ENCODE measurements at regions not wholly inside any gene's neighbourhood (a gene's known extent, or its start where the extent isn't known, plus 50 kb on each side); places are given as distances from the start of the nearest gene placed in this dataset.

DNA sequence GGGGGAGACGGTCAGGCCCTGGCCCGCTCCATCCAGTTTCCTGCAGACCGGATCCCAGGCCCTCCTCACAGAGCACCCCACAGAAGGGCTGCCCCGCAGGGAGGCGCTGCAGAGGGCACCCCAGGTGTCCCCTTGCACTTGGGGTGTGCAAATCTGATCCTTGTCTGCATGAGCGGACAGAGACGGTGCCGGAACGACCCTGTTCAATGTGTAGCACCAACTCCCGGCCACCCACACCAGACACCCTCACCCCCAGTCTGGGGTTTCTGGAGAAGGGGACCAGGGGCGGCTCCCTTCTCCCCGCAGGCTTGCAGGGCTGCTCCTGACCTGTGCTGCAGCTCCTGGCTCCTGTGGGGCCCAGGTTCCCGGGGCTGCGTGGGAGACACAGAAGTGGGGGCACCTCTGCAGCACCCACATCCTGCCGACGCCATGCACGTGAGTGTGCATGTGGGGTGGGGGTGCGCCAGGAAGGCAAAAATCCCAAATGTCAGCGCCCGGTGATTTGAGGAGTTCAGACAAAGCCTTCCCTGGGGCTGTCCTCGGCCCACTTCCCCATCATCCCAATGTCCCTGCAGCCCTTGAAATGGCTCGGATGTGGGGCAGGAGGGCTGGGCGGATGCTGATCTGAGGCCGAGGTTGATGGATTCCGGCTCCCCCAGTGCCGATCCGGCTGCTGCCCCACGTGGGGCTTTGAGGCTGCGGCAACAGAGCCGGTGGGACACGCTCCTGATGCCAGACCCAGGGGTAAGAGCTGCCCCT lies 85.3 kb upstream of the BHLHE23 start:
- Histone ChIP-seq H3K4me3 (ENCODE audit: low read length) (no peak overlapping the region), H3K4me1 (ENCODE audit: control insufficient read depth, insufficient read depth, low read length) (no peaks in the 10 kb centered on the region), H3K36me3 (ENCODE audit: control insufficient read depth, insufficient read depth, low read length) (no peaks in the 10 kb centered on the region), H3K27ac (ENCODE audit: low read length) (no peak overlapping the region), H3K27me3 (ENCODE audit: control insufficient read depth, insufficient read depth, low read length) (peaks cover 20% of the 10 kb centered on the region), H3K9me3 (replicated peaks; ENCODE audit: control insufficient read depth, low read depth, low read length) (no peaks in the 10 kb centered on the region)
- no peak for DNase-seq
- WGBS (ENCODE audit: insufficient coverage), result 78% methylated on average over 24 of the region's 31 CpGs

DNA sequence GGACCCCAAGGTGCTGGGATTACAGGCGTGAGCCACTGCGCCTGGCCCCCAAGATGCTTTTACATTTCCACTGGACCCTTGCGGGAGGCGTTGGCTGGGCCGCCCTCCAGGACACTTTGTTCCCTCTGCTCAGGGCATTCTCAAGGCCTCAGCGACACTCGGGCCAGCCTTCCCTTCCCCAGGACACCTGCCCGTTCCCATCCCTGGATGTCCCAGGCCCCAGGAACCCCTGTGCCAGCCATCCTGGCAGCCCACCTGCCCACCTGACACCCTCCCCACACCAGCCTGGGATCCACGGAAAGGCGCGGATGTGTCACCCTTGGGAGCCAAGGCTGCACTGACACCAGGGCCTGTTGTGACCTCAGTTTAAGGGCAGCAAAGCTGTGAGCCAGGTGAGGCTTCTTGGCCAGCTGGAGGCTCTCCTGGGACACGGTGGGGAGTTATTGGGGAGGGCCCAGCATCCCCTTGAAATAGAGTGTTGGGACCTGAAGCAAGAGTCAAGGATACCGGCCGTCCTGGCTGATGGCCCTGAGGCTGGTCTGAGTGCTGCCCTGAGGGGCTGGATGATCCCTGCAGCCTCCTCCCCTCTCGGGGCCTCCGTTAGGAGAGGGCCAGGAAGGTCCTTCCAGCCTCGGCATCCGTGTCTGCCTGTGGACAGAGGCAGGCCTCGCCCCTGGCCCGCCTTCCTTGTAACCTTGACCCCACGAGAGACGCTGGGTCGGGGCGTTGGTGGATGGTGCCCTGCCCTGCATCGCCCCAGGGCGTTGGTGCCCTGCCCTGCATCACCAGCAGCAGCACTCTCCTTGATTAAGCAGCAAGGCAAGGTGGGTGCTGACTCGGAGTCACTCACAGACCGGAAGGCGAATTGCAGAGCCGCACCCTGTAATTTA lies 84.2 kb upstream of the BHLHE23 start:
- H3K4me1 ChIP-seq (ENCODE audit: control insufficient read depth, insufficient read depth, low read length), result no peaks in the 10 kb centered on the region
- no peak overlapping the region for H3K4me3 ChIP-seq (ENCODE audit: low read length)
- H3K9me3 ChIP-seq (replicated peaks; ENCODE audit: control insufficient read depth, low read depth, low read length), result no peaks in the 10 kb centered on the region
- H3K27ac ChIP-seq (ENCODE audit: low read length), result no peak overlapping the region
- H3K36me3 ChIP-seq (ENCODE audit: control insufficient read depth, insufficient read depth, low read length), result no peaks in the 10 kb centered on the region
- H3K27me3 ChIP-seq (ENCODE audit: control insufficient read depth, insufficient read depth, low read length), result peaks cover 16% of the 10 kb centered on the region
- 63% methylated on average over 30 of the region's 30 CpGs for WGBS (ENCODE audit: insufficient coverage)
- DNase-seq, result no peak

DNA sequence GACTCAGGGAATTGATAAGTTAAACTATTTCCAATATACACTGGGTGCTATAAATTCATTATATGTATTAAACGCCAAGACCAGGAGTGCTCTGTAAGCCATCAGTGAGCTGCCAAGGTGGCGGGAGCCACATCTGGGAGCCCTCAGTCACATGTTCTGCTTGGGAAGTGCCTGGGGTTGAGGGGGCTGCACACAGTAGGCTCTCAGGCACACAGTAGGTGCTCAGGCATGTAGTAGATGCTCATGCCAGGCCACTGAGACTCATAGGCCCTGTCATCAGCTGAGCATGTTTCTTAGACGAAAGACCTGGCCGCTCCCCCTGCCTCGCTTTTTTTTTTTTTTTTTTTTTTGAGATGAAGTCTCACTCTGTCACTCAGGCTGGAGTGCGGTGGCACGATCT lies 83.3 kb upstream of the BHLHE23 start:
- Histone ChIP-seq H3K27ac (ENCODE audit: low read length) (no peak overlapping the region), H3K27me3 (ENCODE audit: control insufficient read depth, insufficient read depth, low read length) (peaks cover 15% of the 10 kb centered on the region), H3K4me3 (ENCODE audit: low read length) (no peak overlapping the region), H3K36me3 (ENCODE audit: control insufficient read depth, insufficient read depth, low read length) (no peaks in the 10 kb centered on the region), H3K4me1 (ENCODE audit: control insufficient read depth, insufficient read depth, low read length) (no peaks in the 10 kb centered on the region), H3K9me3 (replicated peaks; ENCODE audit: control insufficient read depth, low read depth, low read length) (no peaks in the 10 kb centered on the region)
- WGBS (ENCODE audit: insufficient coverage), result 68% methylated on average over 4 of the region's 7 CpGs
- no peak for DNase-seq

DNA sequence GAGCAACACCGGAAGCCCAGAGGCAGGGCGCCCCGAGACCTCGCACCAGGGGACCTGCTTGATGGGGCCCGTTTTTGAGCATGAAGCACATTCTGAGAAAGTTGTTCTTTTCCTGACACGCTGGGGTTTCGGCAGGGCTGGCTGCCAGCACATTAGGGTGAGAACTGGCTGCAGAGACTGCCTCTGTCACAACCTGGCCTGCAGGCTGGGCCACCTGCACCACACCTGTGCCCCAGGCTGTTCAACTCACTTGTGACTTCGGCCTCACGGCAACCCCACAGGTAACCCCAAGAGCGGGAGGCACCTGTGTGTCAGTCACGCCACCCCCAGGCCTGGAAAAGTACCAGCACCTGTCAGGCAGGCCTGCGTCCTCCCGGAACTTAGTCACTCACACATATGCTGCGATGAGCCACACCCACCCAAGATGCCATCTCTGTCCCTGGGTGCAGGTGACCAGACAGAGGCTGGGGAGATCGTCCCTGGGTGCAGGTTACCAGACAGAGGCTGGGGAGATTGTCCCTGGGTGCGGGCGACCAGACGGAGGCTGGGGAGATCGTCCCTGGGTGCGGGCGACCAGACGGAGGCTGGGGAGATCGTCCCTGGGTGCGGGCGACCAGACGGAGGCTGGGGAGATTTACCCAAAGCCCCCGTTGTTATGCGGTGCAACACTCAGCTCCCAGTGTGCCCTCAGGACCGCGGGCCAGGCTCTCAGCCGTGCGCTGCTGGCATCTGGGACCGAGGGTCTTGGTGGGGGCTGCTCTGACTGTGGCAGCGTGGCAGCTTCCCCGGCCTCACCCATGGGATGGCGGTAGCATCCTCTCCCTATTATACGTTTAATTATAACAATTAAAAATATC lies 82.5 kb upstream of the BHLHE23 start:
- peaks cover 11% of the 10 kb centered on the region for H3K27me3 ChIP-seq (ENCODE audit: control insufficient read depth, insufficient read depth, low read length)
- H3K4me1 ChIP-seq (ENCODE audit: control insufficient read depth, insufficient read depth, low read length), result no peaks in the 10 kb centered on the region
- WGBS (ENCODE audit: insufficient coverage), result 73% methylated on average over 32 of the region's 37 CpGs
- no peak overlapping the region for H3K4me3 ChIP-seq (ENCODE audit: low read length)
- no peaks in the 10 kb centered on the region for H3K36me3 ChIP-seq (ENCODE audit: control insufficient read depth, insufficient read depth, low read length)
- no peaks in the 10 kb centered on the region for H3K9me3 ChIP-seq (replicated peaks; ENCODE audit: control insufficient read depth, low read depth, low read length)
- no peak for DNase-seq
- no peak overlapping the region for H3K27ac ChIP-seq (ENCODE audit: low read length)

DNA sequence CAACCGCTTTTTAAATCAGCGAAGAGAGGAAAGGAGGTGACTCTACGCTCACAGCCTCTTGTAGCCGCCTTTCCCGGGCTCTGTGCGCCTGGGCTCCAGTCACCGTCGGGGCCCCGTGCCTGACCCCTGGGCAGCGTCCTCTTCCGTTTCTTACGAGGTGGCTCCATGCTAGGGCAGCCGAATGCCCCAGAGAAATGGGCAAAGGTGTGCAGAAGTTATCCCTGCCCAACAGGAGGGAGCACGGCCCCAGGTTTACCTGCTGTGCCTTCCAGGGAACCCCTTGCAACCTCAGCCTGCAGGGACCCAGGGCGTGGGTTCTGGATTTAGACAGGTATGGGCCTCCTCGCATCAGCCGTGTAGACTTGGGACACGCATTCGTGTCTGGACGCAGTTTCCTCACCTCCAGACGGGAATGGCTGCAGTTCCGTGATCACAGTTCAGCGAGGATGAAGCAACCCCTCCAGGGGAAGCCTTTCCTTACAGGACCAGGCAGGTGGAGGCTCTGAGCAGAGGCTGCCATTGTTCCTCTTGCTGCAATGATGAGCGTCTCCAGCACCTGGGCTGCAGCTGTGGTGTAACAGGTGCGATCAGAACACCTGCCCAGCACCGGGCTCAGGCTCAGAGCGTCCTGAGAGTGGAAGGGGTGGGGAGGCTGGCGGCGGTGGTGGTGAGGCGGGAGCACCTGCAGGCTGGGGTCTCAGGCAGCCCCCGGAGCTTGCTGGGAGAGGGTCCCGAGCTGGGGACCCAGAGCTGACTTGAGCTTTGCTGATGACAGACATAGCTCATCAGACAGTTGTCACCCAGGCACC lies 81.3 kb upstream of the BHLHE23 start:
- Histone ChIP-seq H3K9me3 (replicated peaks; ENCODE audit: control insufficient read depth, low read depth, low read length) (no peaks in the 10 kb centered on the region), H3K27ac (ENCODE audit: low read length) (no peak overlapping the region), H3K27me3 (ENCODE audit: control insufficient read depth, insufficient read depth, low read length) (peaks cover 12% of the 10 kb centered on the region), H3K4me1 (ENCODE audit: control insufficient read depth, insufficient read depth, low read length) (no peaks in the 10 kb centered on the region), H3K4me3 (ENCODE audit: low read length) (no peak overlapping the region), H3K36me3 (ENCODE audit: control insufficient read depth, insufficient read depth, low read length) (no peaks in the 10 kb centered on the region)
- DNase-seq, result no peak
- 77% methylated on average over 30 of the region's 32 CpGs for WGBS (ENCODE audit: insufficient coverage)

DNA sequence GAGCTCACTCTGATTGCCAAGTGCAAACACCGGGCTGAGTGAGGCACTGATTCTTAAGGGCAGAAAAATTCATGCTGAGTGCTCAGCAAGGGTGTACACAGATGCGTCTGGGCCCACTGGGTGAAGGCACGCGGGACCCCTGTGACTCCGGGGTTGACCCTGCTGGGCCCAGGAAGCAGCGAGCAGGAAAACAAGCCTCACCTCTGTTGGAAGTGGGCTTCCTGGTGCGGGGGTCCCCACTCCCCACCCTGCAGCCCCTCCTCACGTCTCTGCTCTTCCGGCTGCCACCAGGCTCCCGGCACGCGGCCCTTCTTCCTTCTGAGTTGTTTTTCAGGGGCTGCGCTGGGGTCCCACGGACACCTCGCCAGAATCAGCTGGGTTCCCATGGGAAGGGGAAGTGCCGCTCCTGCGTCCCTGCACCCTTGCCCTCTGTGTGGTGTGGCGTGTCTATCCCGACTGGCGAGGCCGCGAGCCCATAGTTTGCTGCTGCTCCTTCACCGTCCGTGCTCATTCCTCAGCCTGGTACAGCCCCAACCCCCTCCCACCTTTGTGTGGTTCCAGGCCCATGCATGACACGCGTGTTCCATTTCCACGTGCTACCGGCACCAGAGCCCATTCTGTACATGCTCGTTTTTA lies 80.6 kb upstream of the BHLHE23 start:
- Histone ChIP-seq H3K4me1 (ENCODE audit: control insufficient read depth, insufficient read depth, low read length) (no peaks in the 10 kb centered on the region), H3K9me3 (replicated peaks; ENCODE audit: control insufficient read depth, low read depth, low read length) (no peaks in the 10 kb centered on the region), H3K27me3 (ENCODE audit: control insufficient read depth, insufficient read depth, low read length) (peaks cover 16% of the 10 kb centered on the region), H3K36me3 (ENCODE audit: control insufficient read depth, insufficient read depth, low read length) (no peaks in the 10 kb centered on the region), H3K4me3 (ENCODE audit: low read length) (no peak overlapping the region), H3K27ac (ENCODE audit: low read length) (no peak overlapping the region)
- 78% methylated on average over 28 of the region's 29 CpGs for WGBS (ENCODE audit: insufficient coverage)
- no peak for DNase-seq

DNA sequence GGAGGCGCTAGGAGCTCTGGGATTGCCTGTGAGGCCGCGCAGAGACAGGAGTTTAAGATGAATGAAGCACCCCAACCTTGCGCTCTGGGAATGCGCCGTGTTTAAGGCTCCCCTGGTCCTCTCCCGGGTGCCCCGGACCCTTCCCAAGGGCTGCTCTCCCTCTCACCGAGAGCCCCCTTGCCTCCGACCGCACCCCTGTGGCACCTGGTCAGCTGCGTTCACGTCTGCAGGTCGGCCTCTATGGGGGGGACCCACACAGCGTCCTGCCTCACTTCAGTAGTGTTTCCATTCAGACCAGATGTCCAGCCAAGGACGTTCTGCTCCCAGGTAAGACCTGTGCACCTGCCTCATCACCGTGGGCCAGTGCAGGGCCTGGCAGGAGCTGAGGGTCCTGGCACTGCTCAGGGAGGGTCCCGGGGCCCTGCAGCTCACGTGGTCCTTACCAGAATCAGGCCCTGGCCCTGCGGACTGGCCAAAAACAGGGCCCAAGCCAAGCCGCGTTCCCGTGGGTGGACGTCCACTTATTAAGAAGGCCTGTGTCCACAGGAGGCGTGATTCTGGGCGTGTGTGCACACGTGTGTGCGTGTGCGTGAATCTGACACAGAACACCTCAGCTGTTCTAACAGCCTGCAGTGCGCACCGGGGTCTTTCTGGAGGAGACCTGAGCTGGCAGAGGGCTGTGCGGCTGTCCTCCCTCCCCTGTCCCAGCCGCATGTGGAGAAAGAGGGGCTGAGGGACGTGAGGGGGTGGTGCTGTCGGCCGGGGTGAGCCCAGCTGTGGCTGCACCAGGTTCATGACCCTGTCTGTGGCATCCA lies 79.9 kb upstream of the BHLHE23 start:
- no peaks in the 10 kb centered on the region for H3K36me3 ChIP-seq (ENCODE audit: control insufficient read depth, insufficient read depth, low read length)
- H3K9me3 ChIP-seq (replicated peaks; ENCODE audit: control insufficient read depth, low read depth, low read length), result no peaks in the 10 kb centered on the region
- no peak overlapping the region for H3K4me3 ChIP-seq (ENCODE audit: low read length)
- H3K27me3 ChIP-seq (ENCODE audit: control insufficient read depth, insufficient read depth, low read length), result peaks cover 16% of the 10 kb centered on the region
- no peaks in the 10 kb centered on the region for H3K4me1 ChIP-seq (ENCODE audit: control insufficient read depth, insufficient read depth, low read length)
- WGBS (ENCODE audit: insufficient coverage), result 73% methylated on average over 35 of the region's 36 CpGs
- H3K27ac ChIP-seq (ENCODE audit: low read length), result no peak overlapping the region
- no peak for DNase-seq

DNA sequence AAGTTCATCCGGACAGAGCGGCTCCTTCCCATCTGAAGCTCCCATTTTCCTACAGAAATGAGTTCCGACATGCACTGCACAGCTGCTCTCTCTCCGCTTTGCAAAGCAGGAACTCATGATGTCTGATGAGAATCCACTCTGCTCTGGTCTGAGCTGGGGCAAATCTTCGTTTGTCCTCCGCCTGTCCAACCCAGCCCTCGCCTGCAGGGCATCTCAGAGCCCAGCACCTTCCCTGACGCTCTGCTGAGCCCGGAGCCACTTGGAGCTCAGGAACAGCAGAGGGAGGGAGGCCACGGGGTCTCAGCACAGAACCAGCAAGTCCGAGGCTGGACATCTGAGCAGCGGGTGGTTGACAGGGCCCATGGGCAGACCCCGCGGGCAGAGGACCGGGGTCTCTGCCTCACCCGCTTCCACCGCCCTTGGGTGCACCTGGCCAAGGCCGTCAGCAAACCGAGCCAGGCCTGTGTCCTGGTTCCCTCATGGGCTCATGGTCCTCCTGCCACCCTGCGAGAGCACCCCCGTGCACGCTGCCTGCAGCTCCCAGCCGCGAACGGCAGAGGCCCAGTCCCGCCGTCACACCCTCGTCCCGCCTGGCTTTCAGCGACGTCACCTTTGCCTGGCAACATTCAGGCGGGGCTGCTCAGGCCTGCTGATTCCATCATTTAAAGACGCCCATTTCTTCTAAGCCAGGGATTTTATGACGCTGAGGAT lies 78.5 kb upstream of the BHLHE23 start:
- Histone ChIP-seq H3K27me3 (ENCODE audit: control insufficient read depth, insufficient read depth, low read length) (peaks cover 13% of the 10 kb centered on the region), H3K9me3 (replicated peaks; ENCODE audit: control insufficient read depth, low read depth, low read length) (no peaks in the 10 kb centered on the region), H3K27ac (ENCODE audit: low read length) (no peak overlapping the region), H3K4me1 (ENCODE audit: control insufficient read depth, insufficient read depth, low read length) (no peaks in the 10 kb centered on the region), H3K36me3 (ENCODE audit: control insufficient read depth, insufficient read depth, low read length) (no peaks in the 10 kb centered on the region), H3K4me3 (ENCODE audit: low read length) (no peak overlapping the region)
- WGBS (ENCODE audit: insufficient coverage), result 69% methylated on average over 28 of the region's 34 CpGs
- DNase-seq, result no peak

Data from muscle of leg (tissue), 3 donors.